OCI-M2 (cell line): ENCODE measurements at regions not wholly inside any gene's neighbourhood (a gene's known extent, or its start where the extent isn't known, plus 50 kb on each side); places are given as distances from the start of the nearest gene placed in this dataset.

ENCODE experiments used
- DNase-seq: peaks from one replicate; lab custom pipeline; 2025; ENCODE audit not compliant: unreplicated experiment; lab: John Stamatoyannopoulos, UW

- DNase-seq, result no peak
These were observed 411.1 kb upstream of the LRATD1 start for GRCh38 chr2:14221466-14221865.

DNA sequence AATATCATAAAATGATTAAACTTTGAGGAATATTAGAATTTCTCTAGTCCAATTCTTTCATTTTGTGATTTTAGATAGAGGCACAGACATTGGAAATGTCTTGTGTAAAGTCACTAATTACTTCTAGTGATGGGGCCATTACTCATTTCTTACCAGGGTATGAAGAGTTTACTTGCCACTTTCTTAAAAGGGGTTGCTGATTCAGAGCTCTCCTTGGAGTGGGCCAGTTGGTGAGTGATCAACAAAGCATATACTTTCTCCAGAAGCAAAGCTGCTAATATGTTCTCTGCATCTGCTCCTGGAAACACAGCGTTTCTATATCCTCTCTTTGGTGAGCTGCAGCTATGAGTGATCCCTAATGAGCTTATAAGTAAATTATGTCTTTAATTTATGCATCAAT lies 408.9 kb upstream of the LRATD1 start:
- no peak for DNase-seq

- no peak for DNase-seq
These were observed 401.1 kb upstream of the LRATD1 start for GRCh38 chr2:14231391-14231898.

DNA sequence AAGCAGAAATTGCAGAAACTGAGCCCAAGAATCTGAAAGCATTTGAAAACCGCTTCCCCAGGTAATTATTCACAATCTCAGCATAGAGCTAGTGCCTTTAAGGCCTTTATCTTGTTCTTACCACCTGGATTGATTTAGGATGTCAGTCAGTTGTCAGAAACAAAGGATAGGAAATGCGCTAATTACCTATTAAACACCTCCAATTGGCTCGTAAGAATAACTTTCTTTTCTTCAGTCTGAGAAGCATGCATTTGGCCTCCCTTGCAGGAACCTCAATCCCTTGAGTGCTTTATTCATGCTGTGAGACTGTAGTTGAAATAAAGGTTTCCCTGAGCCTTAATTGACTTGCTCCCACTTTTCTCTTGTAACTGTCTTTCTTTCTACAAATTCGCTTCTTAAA lies 400.3 kb upstream of the LRATD1 start:
- no peak for DNase-seq

- no peak for DNase-seq
These were observed 397.6 kb upstream of the LRATD1 start for GRCh38 chr2:14234911-14235310.

DNA sequence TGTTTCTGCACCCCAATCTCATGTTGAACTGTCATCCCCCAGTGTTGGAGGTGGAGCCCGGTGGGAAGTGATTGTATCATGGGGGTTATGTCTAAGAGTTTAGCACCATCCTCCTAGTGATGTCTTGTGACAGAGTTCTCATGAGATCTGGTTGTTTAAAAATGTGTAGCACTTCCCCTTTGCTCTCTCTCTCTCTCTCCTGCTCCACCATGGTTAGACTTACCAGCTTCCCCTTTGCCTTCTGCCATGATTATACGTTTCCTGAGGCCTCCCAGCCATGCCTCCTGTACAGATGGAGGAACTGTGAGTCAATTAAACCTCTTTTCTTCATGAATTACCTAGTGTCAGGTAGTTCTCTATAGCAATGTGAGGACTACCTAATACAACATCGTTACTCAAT lies 396.9 kb upstream of the LRATD1 start:
- DNase-seq, result no peak

GRCh38 chr2:14237902-14238301 lies 394.6 kb upstream of the LRATD1 start:
- no peak for DNase-seq

GRCh38 chr2:14239605-14240004 lies 392.9 kb upstream of the LRATD1 start:
- no peak for DNase-seq

DNA sequence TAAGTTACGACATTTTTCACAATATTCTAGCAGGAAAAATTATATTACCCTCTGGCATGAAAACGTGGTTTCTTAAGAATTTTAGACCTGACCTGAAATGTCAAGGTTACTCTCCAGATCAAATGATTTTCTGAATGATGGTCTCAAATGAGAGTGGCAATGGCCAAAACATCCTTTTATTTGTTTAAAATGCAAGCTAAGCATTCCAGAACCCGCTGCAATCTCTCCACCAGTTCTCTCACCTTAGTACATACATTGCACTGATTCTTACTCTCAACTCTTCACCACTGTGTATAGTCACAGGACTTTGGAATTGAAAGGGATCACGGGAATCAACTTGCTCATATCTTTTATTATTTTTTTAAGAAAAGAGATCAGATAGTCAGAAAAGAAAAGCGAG lies 391.6 kb upstream of the LRATD1 start:
- no peak for DNase-seq

- DNase-seq, result no peak
These were observed 386.6 kb upstream of the LRATD1 start for GRCh38 chr2:14245901-14246300.

GRCh38 chr2:14255135-14255820 lies 377.2 kb upstream of the LRATD1 start:
- DNase-seq, result no peak

DNA sequence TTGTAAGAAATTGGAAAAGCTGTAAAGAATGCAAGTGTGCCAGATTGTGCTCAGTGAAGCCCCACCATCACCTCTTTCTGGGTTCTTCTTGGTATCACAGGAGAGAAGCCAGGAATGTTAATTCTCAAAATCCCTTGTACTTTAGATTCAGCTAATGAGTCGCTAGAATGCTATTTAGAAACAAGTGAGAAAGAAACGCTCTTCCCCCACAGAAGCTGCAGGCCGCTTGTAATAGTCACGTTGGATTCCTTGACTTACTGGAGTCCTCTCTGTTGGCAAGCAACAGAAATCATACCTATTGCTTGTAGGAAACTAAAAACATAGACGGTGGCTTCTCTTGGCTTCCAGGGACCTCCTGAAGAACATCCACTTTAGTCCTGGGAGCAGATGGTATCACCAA lies 375.6 kb upstream of the LRATD1 start:
- no peak for DNase-seq

DNA sequence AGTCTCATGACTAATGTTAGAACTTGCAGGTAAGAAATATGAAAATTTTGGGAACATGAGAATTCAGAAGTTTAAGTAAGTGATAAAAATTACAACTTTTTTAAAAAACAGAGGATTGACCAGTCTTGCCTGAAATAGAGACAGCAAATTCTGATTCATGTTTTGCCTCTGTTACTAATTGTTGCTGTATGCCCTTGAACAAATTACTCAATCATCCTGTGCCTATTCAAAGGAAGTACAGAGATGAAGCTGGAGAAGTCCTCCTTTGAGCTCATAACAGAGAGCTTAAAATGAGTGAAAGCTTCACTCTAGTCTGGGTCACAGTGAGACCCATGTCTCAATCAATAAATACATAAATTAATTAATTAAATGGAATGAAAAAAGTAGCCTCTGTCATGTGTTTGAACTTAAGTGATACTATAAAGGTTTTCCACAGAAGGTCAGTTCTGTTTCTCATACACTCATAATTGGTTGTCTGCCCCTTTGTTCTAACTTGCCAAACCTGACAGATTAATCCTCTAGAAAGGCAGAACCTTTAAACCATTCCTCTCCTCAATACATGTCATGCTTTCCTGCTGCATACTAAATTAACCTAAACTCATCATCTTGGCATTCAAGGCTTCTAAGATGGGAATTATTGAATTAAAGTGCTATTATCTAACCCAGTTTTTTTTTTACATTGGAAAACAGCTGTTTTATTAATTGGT lies 374.6 kb upstream of the LRATD1 start:
- no peak for DNase-seq

- DNase-seq, result no peak
These were observed 370.7 kb upstream of the LRATD1 start for GRCh38 chr2:14261771-14262170.

DNA sequence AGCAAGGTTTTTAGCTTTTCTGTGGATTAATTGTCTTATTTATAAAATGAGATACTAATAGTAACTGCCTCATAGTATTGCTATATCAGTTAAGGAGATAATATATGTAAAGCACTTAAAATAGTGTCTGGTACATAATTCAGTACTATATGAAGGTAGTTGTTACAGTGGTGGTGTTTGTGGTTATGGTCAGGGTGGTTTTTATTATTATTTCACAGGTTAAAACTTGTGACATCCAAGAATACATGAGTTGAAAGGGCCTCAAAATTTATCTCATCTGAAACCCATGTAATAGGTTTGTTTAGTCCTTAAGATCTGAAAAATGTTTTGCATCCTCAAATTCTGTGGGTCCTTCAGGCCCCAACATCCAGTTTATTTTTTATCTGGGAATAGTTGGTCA lies 369.5 kb upstream of the LRATD1 start:
- no peak for DNase-seq

DNA sequence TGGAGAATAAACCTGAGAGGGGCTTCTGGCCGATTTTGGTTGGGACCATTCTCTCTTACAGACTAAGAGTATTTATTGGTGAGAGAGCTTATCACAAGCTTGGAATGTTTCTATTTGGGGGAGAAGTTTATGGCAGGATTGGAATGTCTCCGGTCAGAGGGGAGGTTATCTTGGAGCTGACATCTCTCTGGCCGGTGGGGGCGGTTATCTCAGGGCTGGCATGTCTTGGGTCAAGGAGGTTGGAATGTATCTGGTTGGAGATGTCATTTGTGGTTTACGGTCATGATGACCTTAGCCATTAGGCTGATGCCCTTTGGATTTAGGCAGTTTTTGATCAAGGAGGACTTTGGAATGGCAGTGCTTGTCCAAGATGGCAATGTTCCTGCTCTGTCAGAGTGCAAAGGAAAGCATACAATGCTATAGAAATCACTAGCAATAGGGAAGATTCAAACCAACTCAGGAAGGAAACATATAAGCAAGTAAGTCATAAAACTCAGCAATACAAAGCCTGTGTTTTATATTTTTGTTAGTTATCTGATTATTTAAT lies 362.4 kb upstream of the LRATD1 start:
- no peak for DNase-seq

- DNase-seq, result no peak
These were observed 360.0 kb upstream of the LRATD1 start for GRCh38 chr2:14272396-14273075.

- no peak for DNase-seq
These were observed 358.9 kb upstream of the LRATD1 start for GRCh38 chr2:14273650-14274049.

GRCh38 chr2:14284244-14284643 lies 348.3 kb upstream of the LRATD1 start:
- no peak for DNase-seq

- DNase-seq, result no peak
These were observed 346.7 kb upstream of the LRATD1 start for GRCh38 chr2:14285812-14286211.

- no peak for DNase-seq
These were observed 344.5 kb upstream of the LRATD1 start for GRCh38 chr2:14288016-14288415.

GRCh38 chr2:14292964-14293363 lies 339.6 kb upstream of the LRATD1 start:
- no peak for DNase-seq
